GM23248 (cell line): ENCODE measurements at regions not wholly inside any gene's neighbourhood (a gene's known extent, or its start where the extent isn't known, plus 50 kb on each side); places are given as distances from the start of the nearest gene placed in this dataset.

Experiments used
- DNase-seq: peaks from one replicate; pipeline ENCODE4 v3.0.0-alpha.2; 2015
- H2AFZ ChIP-seq: fragments of 200-600 bp; sonication (generic); 2 replicates; pipeline ENCODE4 v1.6.1; 2016; ENCODE audit warnings: antibody characterized with exemption
- H3F3A ChIP-seq: fragments of 200-600 bp; sonication (generic); 2 replicates; pipeline ENCODE4 v1.6.1; 2016; ENCODE audit warnings: mild to moderate bottlenecking, antibody characterized with exemption, mixed run types; ENCODE audit not compliant: insufficient read depth
- H3K27ac ChIP-seq: fragments of 200-600 bp; sonication (generic); 2 replicates; pipeline ENCODE4 v1.5.1; 2016; ENCODE audit warnings: mild to moderate bottlenecking
- H3K27me3 ChIP-seq: fragments of 200-600 bp; sonication (generic); replicated peaks from 2 replicates; pipeline ENCODE4 v1.6.1; 2016; ENCODE audit warnings: mild to moderate bottlenecking; ENCODE audit not compliant: insufficient read depth
- H3K36me3 ChIP-seq: fragments of 200-600 bp; sonication (generic); 2 replicates; pipeline ENCODE4 v1.6.1; 2016; ENCODE audit warnings: low read depth, mild to moderate bottlenecking
- H3K4me1 ChIP-seq: fragments of 200-600 bp; sonication (generic); 2 replicates; pipeline ENCODE4 v1.6.1; 2016; ENCODE audit warnings: mild to moderate bottlenecking; ENCODE audit not compliant: insufficient read depth
- H3K4me2 ChIP-seq: fragments of 200-600 bp; sonication (generic); one replicate; pipeline ENCODE4 v1.6.1; 2016; ENCODE audit warnings: mild to moderate bottlenecking; ENCODE audit not compliant: unreplicated experiment
- H3K4me3 ChIP-seq: fragments of 200-600 bp; sonication (generic); 2 replicates; pipeline ENCODE4 v1.5.1; 2016; ENCODE audit warnings: mild to moderate bottlenecking
- H3K79me2 ChIP-seq: fragments of 200-600 bp; sonication (generic); 2 replicates; pipeline ENCODE4 v1.6.1; 2016; ENCODE audit warnings: mild to moderate bottlenecking; ENCODE audit not compliant: insufficient read depth
- H3K9ac ChIP-seq: fragments of 200-600 bp; sonication (generic); 2 replicates; pipeline ENCODE4 v1.6.1; 2016; ENCODE audit warnings: mild to moderate bottlenecking
- H3K9me2 ChIP-seq: fragments of 200-600 bp; sonication (generic); 2 replicates; pipeline ENCODE4 v1.6.1; 2016; ENCODE audit warnings: mixed run types, mild to moderate bottlenecking, moderate library complexity; ENCODE audit not compliant: insufficient read depth
- H3K9me3 ChIP-seq: fragments of 200-600 bp; sonication (generic); one replicate; pipeline ENCODE4 v1.6.1; 2017; ENCODE audit warnings: low read depth
- H4K20me1 ChIP-seq: fragments of 200-600 bp; sonication (generic); 2 replicates; pipeline ENCODE4 v1.6.0; 2016; ENCODE audit not compliant: insufficient read depth
- EZH2 ChIP-seq: fragments of 200-600 bp; sonication (generic); IDR thresholded peaks from 2 replicates; pipeline ENCODE4 v1.6.1; 2018; ENCODE audit warnings: antibody characterized with exemption, mild to moderate bottlenecking; ENCODE audit not compliant: insufficient read depth, poor library complexity, severe bottlenecking
- EZH2phosphoT487 ChIP-seq: fragments of 200-600 bp; sonication (generic); IDR thresholded peaks from 2 replicates; pipeline ENCODE4 v1.6.1; 2018; ENCODE audit warnings: antibody characterized with exemption, moderate library complexity, mild to moderate bottlenecking, low read depth; ENCODE audit not compliant: insufficient read depth
- WGBS, 2 experiments: methylation state at CpG; one replicate each; pipeline ENCODE4 v1.1.6; 2015 to 2017; ENCODE audit warnings: low lambda C conversion rate in 2 of 2, low coverage in 1 of 2; ENCODE audit errors: missing lambda C conversion rate in 2 of 2; 5-methylcytosine and 5-hydroxymethylcytosine counted together
- in situ Hi-C: fragments of 300-500 bp; cut with MboI; formaldehyde crosslinking; loops from 2 replicates; pipeline ENCODE4 v1.15.0; 2020

- no peaks in the 10 kb centered on the region for H3K27me3 ChIP-seq
- in situ Hi-C loops: no loop called here
- H3K27ac ChIP-seq: no peak overlapping the region
- no peaks in the 10 kb centered on the region for H3K9me3 ChIP-seq
- no peaks in the 10 kb centered on the region for H3K79me2 ChIP-seq
- TF ChIP-seq EZH2 (no peak), EZH2phosphoT487 (no peak)
- H3K9me2 ChIP-seq: no peaks in the 10 kb centered on the region
- H4K20me1 ChIP-seq: no peaks in the 10 kb centered on the region
- WGBS, 2 experiments: 15 to 21% methylated on average over 1 of the region's 1 CpG
- no peak overlapping the region for H3K9ac ChIP-seq
- no peak for DNase-seq
- H3K4me1 ChIP-seq: no peaks in the 10 kb centered on the region
- H3K36me3 ChIP-seq: no peaks in the 10 kb centered on the region
- no peak overlapping the region for H2AFZ ChIP-seq
- H3K4me3 ChIP-seq: no peak overlapping the region
- no peak overlapping the region for H3K4me2 ChIP-seq
- H3F3A ChIP-seq: no peaks in the 10 kb centered on the region
Observed at GRCh38 chr5:155459889-155460500, 446.4 kb downstream of the KIF4B start.

GRCh38 chr5:155460501-155460931 lies 447.0 kb downstream of the KIF4B start:
- DNase-seq: no peak
- Histone ChIP-seq H3K4me1 (no peaks in the 10 kb centered on the region), H3K79me2 (no peaks in the 10 kb centered on the region), H2AFZ (no peak overlapping the region), H3F3A (no peaks in the 10 kb centered on the region), H3K9ac (no peak overlapping the region), H3K9me2 (no peaks in the 10 kb centered on the region), H3K27me3 (no peaks in the 10 kb centered on the region), H3K9me3 (no peaks in the 10 kb centered on the region), H3K36me3 (no peaks in the 10 kb centered on the region), H4K20me1 (no peaks in the 10 kb centered on the region), H3K4me3 (no peak overlapping the region), H3K27ac (no peak overlapping the region), H3K4me2 (no peak overlapping the region)
- 0 to 7% methylated on average over 2 of the region's 2 CpGs for WGBS, 2 experiments
- in situ Hi-C loops: no loop called here
- TF ChIP-seq EZH2phosphoT487 (no peak), EZH2 (no peak)

GRCh38 chr5:155461304-155461703 lies 447.7 kb downstream of the KIF4B start:
- DNase-seq: no peak
- no peaks in the 10 kb centered on the region for H3K27me3 ChIP-seq
- H3K4me3 ChIP-seq: no peak overlapping the region
- H3K4me1 ChIP-seq: no peaks in the 10 kb centered on the region
- no peaks in the 10 kb centered on the region for H3F3A ChIP-seq
- H2AFZ ChIP-seq: no peak overlapping the region
- no peak overlapping the region for H3K27ac ChIP-seq
- WGBS, 2 experiments: 30 to 33% methylated on average over 4 of the region's 4 CpGs
- no peaks in the 10 kb centered on the region for H3K79me2 ChIP-seq
- in situ Hi-C loops: no loop called here
- no peaks in the 10 kb centered on the region for H3K36me3 ChIP-seq
- no peaks in the 10 kb centered on the region for H4K20me1 ChIP-seq
- TF ChIP-seq EZH2 (no peak), EZH2phosphoT487 (no peak)
- H3K9ac ChIP-seq: no peak overlapping the region
- H3K9me2 ChIP-seq: no peaks in the 10 kb centered on the region
- no peak overlapping the region for H3K4me2 ChIP-seq
- H3K9me3 ChIP-seq: no peaks in the 10 kb centered on the region

- Histone ChIP-seq H3K27me3 (no peaks in the 10 kb centered on the region), H3K9me3 (no peaks in the 10 kb centered on the region), H3K9ac (no peak overlapping the region), H3K36me3 (no peaks in the 10 kb centered on the region), H3K79me2 (no peaks in the 10 kb centered on the region), H3K9me2 (no peaks in the 10 kb centered on the region), H3K4me1 (no peaks in the 10 kb centered on the region), H3K4me2 (no peak overlapping the region), H3K27ac (no peak overlapping the region), H4K20me1 (no peaks in the 10 kb centered on the region), H3F3A (no peaks in the 10 kb centered on the region), H2AFZ (no peak overlapping the region), H3K4me3 (no peak overlapping the region)
- in situ Hi-C loops: no loop called here
- no peak for DNase-seq
- 13 to 18% methylated on average over 5 of the region's 5 CpGs for WGBS, 2 experiments
- TF ChIP-seq EZH2 (no peak), EZH2phosphoT487 (no peak)
Observed at GRCh38 chr5:155466851-155467250, 453.3 kb downstream of the KIF4B start.

- H3K4me1 ChIP-seq: no peaks in the 10 kb centered on the region
- H3K27me3 ChIP-seq: no peaks in the 10 kb centered on the region
- H3F3A ChIP-seq: no peaks in the 10 kb centered on the region
- in situ Hi-C loops: no loop called here
- no peaks in the 10 kb centered on the region for H3K9me3 ChIP-seq
- DNase-seq: no peak
- H3K79me2 ChIP-seq: no peaks in the 10 kb centered on the region
- 41 to 56% methylated on average over 3 of the region's 3 CpGs for WGBS, 2 experiments
- H3K36me3 ChIP-seq: no peaks in the 10 kb centered on the region
- H3K4me3 ChIP-seq: no peak overlapping the region
- H3K9me2 ChIP-seq: no peaks in the 10 kb centered on the region
- no peak overlapping the region for H3K27ac ChIP-seq
- no peak overlapping the region for H3K4me2 ChIP-seq
- H4K20me1 ChIP-seq: no peaks in the 10 kb centered on the region
- no peak overlapping the region for H3K9ac ChIP-seq
- no peak overlapping the region for H2AFZ ChIP-seq
- TF ChIP-seq EZH2phosphoT487 (no peak), EZH2 (no peak)
Observed at GRCh38 chr5:155471027-155471426, 457.5 kb downstream of the KIF4B start.
